ENCODE measurements at regions not wholly inside any gene's neighbourhood (a gene's known extent, or its start where the extent isn't known, plus 50 kb on each side); places are given as distances from the start of the nearest gene placed in this dataset.

DNA sequence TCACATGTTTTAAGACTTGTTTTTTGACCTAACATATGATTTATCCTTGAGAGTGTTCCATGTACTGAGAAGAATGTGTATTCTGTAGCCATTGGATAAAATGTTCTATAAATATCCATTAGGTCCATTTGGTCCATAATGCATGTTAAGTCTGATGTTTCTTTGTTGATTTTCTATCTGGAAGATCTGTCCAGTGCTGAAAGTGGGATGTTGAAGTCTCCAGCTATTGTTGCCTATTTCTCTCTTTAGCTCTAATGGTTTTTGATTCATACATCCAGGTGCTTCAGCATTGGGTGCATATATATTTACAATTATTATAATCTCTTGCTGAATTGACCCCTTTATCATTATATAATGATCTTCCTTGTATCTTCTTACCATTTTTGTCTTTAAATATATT lies 451.1 kb downstream of the BRINP1 start:
- TF ChIP-seq, protein P1, sequence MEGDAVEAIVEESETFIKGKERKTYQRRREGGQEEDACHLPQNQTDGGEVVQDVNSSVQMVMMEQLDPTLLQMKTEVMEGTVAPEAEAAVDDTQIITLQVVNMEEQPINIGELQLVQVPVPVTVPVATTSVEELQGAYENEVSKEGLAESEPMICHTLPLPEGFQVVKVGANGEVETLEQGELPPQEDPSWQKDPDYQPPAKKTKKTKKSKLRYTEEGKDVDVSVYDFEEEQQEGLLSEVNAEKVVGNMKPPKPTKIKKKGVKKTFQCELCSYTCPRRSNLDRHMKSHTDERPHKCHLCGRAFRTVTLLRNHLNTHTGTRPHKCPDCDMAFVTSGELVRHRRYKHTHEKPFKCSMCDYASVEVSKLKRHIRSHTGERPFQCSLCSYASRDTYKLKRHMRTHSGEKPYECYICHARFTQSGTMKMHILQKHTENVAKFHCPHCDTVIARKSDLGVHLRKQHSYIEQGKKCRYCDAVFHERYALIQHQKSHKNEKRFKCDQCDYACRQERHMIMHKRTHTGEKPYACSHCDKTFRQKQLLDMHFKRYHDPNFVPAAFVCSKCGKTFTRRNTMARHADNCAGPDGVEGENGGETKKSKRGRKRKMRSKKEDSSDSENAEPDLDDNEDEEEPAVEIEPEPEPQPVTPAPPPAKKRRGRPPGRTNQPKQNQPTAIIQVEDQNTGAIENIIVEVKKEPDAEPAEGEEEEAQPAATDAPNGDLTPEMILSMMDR (IDR thresholded peaks at IDR 0.05), result no peak
- no peak for TF ChIP-seq POLR2A (IDR thresholded peaks at IDR 0.05)

All from adrenal gland (tissue), 5 donors.